IMR-90 (cell line): ENCODE measurements at regions not wholly inside any gene's neighbourhood (a gene's known extent, or its start where the extent isn't known, plus 50 kb on each side); places are given as distances from the start of the nearest gene placed in this dataset.

Experiments used
- ATAC-seq: fragments of 200-7000 bp; cut with Tn5 transposase; 2 replicates; pipeline ENCODE4 v1.9.1; 2020; ENCODE audit warnings: low read depth, mild to moderate bottlenecking, moderate library complexity
- BruUV-seq: library from RNA; stranded (reverse); fragments of 400-500 nt; replicated peaks from 2 replicates; lab custom pipeline; 2021; lab: Mats Ljungman, UMichigan
- CTCF ChIA-PET: fragments of 300-600 bp; formaldehyde crosslinking; extraction: SDS; loops from one replicate; lab custom pipeline; 2021; ENCODE audit warnings: antibody characterized with exemption; lab: Yijun Ruan, JAX
- POLR2A ChIA-PET: fragments of 300-600 bp; sonication (Branson Sonifier 250); formaldehyde crosslinking; loops from one replicate; lab custom pipeline; 2022; ENCODE audit warnings: antibody characterized with exemption; ENCODE audit not compliant: unreplicated experiment; lab: Charles Lee
- DNase-seq: peaks from one replicate; pipeline ENCODE4 v3.0.0; 2013
- H2AFZ ChIP-seq: replicated peaks from 2 replicates; pipeline ENCODE3; 2013; ENCODE audit warnings: low read length, mild to moderate bottlenecking; ENCODE audit not compliant: poor library complexity
- H2AK5ac ChIP-seq: 2 replicates; pipeline ENCODE4 v1.6.1; 2013; ENCODE audit warnings: low read depth, low read length, inconsistent platforms
- H2AK9ac ChIP-seq: replicated peaks from 2 replicates; pipeline ENCODE3; 2013; ENCODE audit warnings: mild to moderate bottlenecking, low read depth, low read length, moderate library complexity; ENCODE audit not compliant: poor library complexity
- H2BK120ac ChIP-seq: 2 replicates; pipeline ENCODE4 v1.6.1; 2013; ENCODE audit warnings: low read depth, low read length, inconsistent platforms
- H2BK15ac ChIP-seq: 3 replicates; pipeline ENCODE4 v1.6.1; 2013; ENCODE audit warnings: low read depth, low read length, inconsistent platforms
- H2BK20ac ChIP-seq: 2 replicates; pipeline ENCODE4 v1.6.1; 2013; ENCODE audit warnings: low read depth, mild to moderate bottlenecking, inconsistent platforms, low read length, moderate library complexity
- H2BK5ac ChIP-seq: 2 replicates; pipeline ENCODE4 v1.6.1; 2013; ENCODE audit warnings: mild to moderate bottlenecking, low read depth, low read length, inconsistent platforms; ENCODE audit not compliant: poor library complexity, severe bottlenecking
- H3K14ac ChIP-seq: replicated peaks from 2 replicates; pipeline ENCODE4 v1.6.1; 2013; ENCODE audit warnings: low read depth, low read length, inconsistent platforms
- H3K18ac ChIP-seq: 2 replicates; pipeline ENCODE4 v1.6.1; 2013; ENCODE audit warnings: low read depth, low read length, control low read depth
- H3K23ac ChIP-seq: 2 replicates; pipeline ENCODE4 v1.6.1; 2013; ENCODE audit warnings: low read depth, low read length, inconsistent platforms
- H3K27ac ChIP-seq: 2 replicates; pipeline ENCODE4 v1.5.1; 2013; ENCODE audit warnings: mild to moderate bottlenecking, control low read depth, low read length; ENCODE audit not compliant: insufficient read depth
- H3K27me3 ChIP-seq: 2 replicates; pipeline ENCODE4 v1.6.1; 2013; ENCODE audit warnings: low read length; ENCODE audit not compliant: control insufficient read depth, insufficient read depth
- H3K36me3 ChIP-seq: 2 replicates; pipeline ENCODE4 v1.6.1; 2013; ENCODE audit warnings: low read length, mixed read lengths; ENCODE audit not compliant: control insufficient read depth, insufficient read depth
- H3K4ac ChIP-seq: 2 replicates; pipeline ENCODE4 v1.6.1; 2013; ENCODE audit warnings: low read depth, low read length, inconsistent platforms
- H3K4me1 ChIP-seq: 2 replicates; pipeline ENCODE4 v1.6.1; 2013; ENCODE audit warnings: low read length, mixed read lengths; ENCODE audit not compliant: control insufficient read depth, insufficient read depth
- H3K4me2 ChIP-seq: 2 replicates; pipeline ENCODE4 v1.6.1; 2013; ENCODE audit warnings: low read depth, mild to moderate bottlenecking, control low read depth, low read length, moderate library complexity
- H3K4me3 ChIP-seq: 2 replicates; pipeline ENCODE4 v1.5.1; 2013; ENCODE audit warnings: low read depth, mild to moderate bottlenecking, control low read depth, low read length, moderate library complexity; ENCODE audit not compliant: insufficient read depth
- H3K56ac ChIP-seq: 2 replicates; pipeline ENCODE4 v1.6.1; 2013; ENCODE audit warnings: low read length, inconsistent platforms; ENCODE audit not compliant: insufficient read depth; ENCODE audit errors: extremely low read depth
- H3K79me1 ChIP-seq, 2 experiments: 2 replicates each; pipeline ENCODE4 v1.6.1; 2013; ENCODE audit warnings: low read length in 2 of 2, inconsistent platforms in 1 of 2, low read depth in 1 of 2
- H3K9ac ChIP-seq: 2 replicates; pipeline ENCODE4 v1.6.1; 2013; ENCODE audit warnings: low read depth, low read length, control low read depth
- H3K9me1 ChIP-seq: 2 replicates; pipeline ENCODE4 v1.6.1; 2013; ENCODE audit warnings: low read length, inconsistent platforms; ENCODE audit not compliant: insufficient read depth
- H3K9me3 ChIP-seq: 2 replicates; pipeline ENCODE4 v1.6.1; 2013; ENCODE audit warnings: low read length; ENCODE audit not compliant: control insufficient read depth, insufficient read depth
- H4K20me1 ChIP-seq: 2 replicates; pipeline ENCODE4 v1.6.1; 2013; ENCODE audit warnings: low read length, inconsistent platforms; ENCODE audit not compliant: insufficient read depth
- H4K5ac ChIP-seq: 2 replicates; pipeline ENCODE4 v1.6.1; 2013; ENCODE audit warnings: mild to moderate bottlenecking, low read depth, low read length, control low read depth
- H4K8ac ChIP-seq, 2 experiments: 2 replicates each; pipeline ENCODE4 v1.6.1; 2013; ENCODE audit warnings: low read depth in 2 of 2, low read length in 2 of 2, control low read depth in 1 of 2, inconsistent platforms in 1 of 2
- H4K91ac ChIP-seq: 2 replicates; pipeline ENCODE4 v1.6.1; 2013; ENCODE audit warnings: low read depth, low read length, inconsistent platforms; ENCODE audit not compliant: insufficient read depth
- CHD1 ChIP-seq: IDR thresholded peaks from 2 replicates; pipeline ENCODE4 v1.6.1; 2012; ENCODE audit warnings: low read depth, low read length, improper control_type of control experiment
- CTCF ChIP-seq: conservative IDR thresholded peaks from 2 replicates; pipeline ENCODE4 v1.5.1; 2012; ENCODE audit warnings: mild to moderate bottlenecking, low read depth, low read length, improper control_type of control experiment
- ELK1 ChIP-seq: fragments of 150-350 bp; IDR thresholded peaks from 2 replicates; pipeline ENCODE4 v1.6.1; 2016; ENCODE audit warnings: low read depth, mild to moderate bottlenecking, low read length, moderate library complexity, borderline replicate concordance
- NFE2L2 ChIP-seq: fragments of 150-350 bp; IDR thresholded peaks from 2 replicates; pipeline ENCODE4 v1.6.1; 2016; ENCODE audit warnings: low read depth, mild to moderate bottlenecking, low read length
- RCOR1 ChIP-seq: IDR thresholded peaks from 2 replicates; pipeline ENCODE4 v1.6.1; 2012; ENCODE audit warnings: mild to moderate bottlenecking, low read length, improper control_type of control experiment; ENCODE audit not compliant: insufficient replicate concordance
- SMC3 ChIP-seq: fragments of 150-350 bp; IDR thresholded peaks from 2 replicates; pipeline ENCODE4 v1.6.1; 2016; ENCODE audit warnings: low read depth, mild to moderate bottlenecking, antibody characterized with exemption, low read length, moderate library complexity
- WGBS, 2 experiments: methylation state at CpG; one replicate each; pipeline versions ENCODE4 v1.1.5 to v1.1.7; 2013; ENCODE audit warnings: missing lambda C conversion rate in 2 of 2; ENCODE audit not compliant: insufficient read length in 1 of 2; ENCODE audit errors: extremely low coverage in 2 of 2; 5-methylcytosine and 5-hydroxymethylcytosine counted together
- dilution Hi-C: fragments of 300-500 bp; cut with HindIII; formaldehyde crosslinking; loops from one replicate; pipeline ENCODE4 v1.14.3; 2018; ENCODE audit warnings: low sequenced_read_pairs; ENCODE audit not compliant: unreplicated experiment
- in situ Hi-C: fragments of 300-500 bp; cut with MboI; formaldehyde crosslinking; loops from 3 replicates; pipeline ENCODE4 v1.14.3; 2019; ENCODE audit warnings: low sequenced_read_pairs, inconsistent platforms, mixed read lengths
- intact Hi-C: fragments of 100-400 bp; cut with micrococcal nuclease; formaldehyde crosslinking; loops from 2 replicates; pipeline ENCODE4 v1.10.0; 2022

- Histone ChIP-seq H2BK20ac (no peak overlapping the region), H3K79me1 (no peaks in the 10 kb centered on the region), H2BK15ac (no peak overlapping the region), H3K27ac (no peak overlapping the region), H3K4me2 (no peak overlapping the region), H4K91ac (no peak overlapping the region), H3K14ac (no peak overlapping the region), H3K18ac (no peak overlapping the region), H2BK5ac (no peak overlapping the region), H3K56ac (no peak overlapping the region), H2BK120ac (no peak overlapping the region), H3K9me1 (no peaks in the 10 kb centered on the region), H3K4me3 (no peak overlapping the region), H3K4ac (no peak overlapping the region), H2AK5ac (no peak overlapping the region), H3K27me3 (no peaks in the 10 kb centered on the region), H2AFZ (no peak overlapping the region), H4K5ac (no peak overlapping the region), H3K23ac (no peak overlapping the region), H3K9me3 (no peaks in the 10 kb centered on the region; the same call in 1 of the 2 replicates), H4K8ac (no peak overlapping the region), H3K9ac (no peak overlapping the region), H3K4me1 (no peaks in the 10 kb centered on the region), H2AK9ac (no peak overlapping the region), H4K20me1 (no peaks in the 10 kb centered on the region), H3K36me3 (no peaks in the 10 kb centered on the region)
- BruUV-seq, result no TSS peak
- no CpG with 5 or more reads among the region's 1 CpG for WGBS, 2 experiments
- no peak for ATAC-seq
- CTCF ChIA-PET, result interaction anchor here (0.7 to 1.1 kb wide), 2 partner anchors 8 to 957 kb away, joined by 3 read pairs; no protein-coding TSS in a partner anchor
- DNase-seq, result no peak
- intact Hi-C loops, result no loop called here
- TF ChIP-seq RCOR1 (no peak), SMC3 (no peak), ELK1 (no peak), CHD1 (no peak), NFE2L2 (no peak), CTCF (no peak)
- dilution Hi-C loops, result no loop called here
- in situ Hi-C loops, result no loop called here
- POLR2A ChIA-PET, result no interaction called here
Observed at GRCh38 chr3:67884345-67884744, 229.9 kb upstream of the SUCLG2 start.
